ENCODE measurements at regions not wholly inside any gene's neighbourhood (a gene's known extent, or its start where the extent isn't known, plus 50 kb on each side); places are given as distances from the start of the nearest gene placed in this dataset.

GRCh38 chr15:47486040-47486439, 231.3 kb upstream of the SEMA6D start:
- Histone ChIP-seq H2BK20ac (ENCODE audit: low read depth, low read length) (no peak overlapping the region), H3K36me3 (ENCODE audit: control insufficient read depth, insufficient read depth, low read length) (no peaks in the 10 kb centered on the region), H3K4me1 (ENCODE audit: control insufficient read depth, insufficient read depth, low read length) (peaks cover 2% of the 10 kb centered on the region; the same call in 1 of the 2 replicates), H2BK5ac (ENCODE audit: low read depth, low read length, poor library complexity, severe bottlenecking) (no peak overlapping the region), H3K27ac (ENCODE audit: insufficient read depth, low read length) (no peak overlapping the region), H2BK120ac (ENCODE audit: low read depth, low read length) (no peak overlapping the region), H3K4ac (ENCODE audit: low read depth, low read length) (no peak overlapping the region), H3K18ac (ENCODE audit: low read depth, low read length) (no peak overlapping the region), H2AK5ac (ENCODE audit: low read depth, low read length) (no peak overlapping the region), H3K9me3 (ENCODE audit: control insufficient read depth, insufficient read depth, low read length) (no peaks in the 10 kb centered on the region), H4K91ac (ENCODE audit: insufficient read depth, low read depth, low read length) (no peak overlapping the region), H3K4me3 (ENCODE audit: insufficient read depth, low read depth, low read length) (no peak overlapping the region), H3K27me3 (ENCODE audit: control insufficient read depth, insufficient read depth, low read length) (no peaks in the 10 kb centered on the region), H2AFZ (replicated peaks; ENCODE audit: low read length, poor library complexity) (no peak overlapping the region), H4K20me1 (ENCODE audit: insufficient read depth, low read length) (no peaks in the 10 kb centered on the region), H2AK9ac (replicated peaks; ENCODE audit: low read depth, low read length, poor library complexity) (no peak overlapping the region), H4K5ac (ENCODE audit: low read depth, low read length) (no peak overlapping the region), H3K9ac (ENCODE audit: low read depth, low read length) (no peak overlapping the region), H3K14ac (replicated peaks; ENCODE audit: low read depth, low read length) (no peak overlapping the region), H4K8ac (ENCODE audit: low read depth in 2 of 2, low read length in 2 of 2) (no peak overlapping the region), H2BK15ac (ENCODE audit: low read depth, low read length) (no peak overlapping the region), H3K79me1 (ENCODE audit: low read depth in 1 of 2, low read length in 2 of 2) (no peaks in the 10 kb centered on the region), H3K9me1 (ENCODE audit: insufficient read depth, low read length) (peaks cover 2% of the 10 kb centered on the region; the same call in 1 of the 2 replicates), H3K23ac (ENCODE audit: low read depth, low read length) (no peak overlapping the region), H3K56ac (ENCODE audit: extremely low read depth, insufficient read depth, low read length) (no peak overlapping the region), H3K4me2 (ENCODE audit: low read depth, low read length) (no peak overlapping the region)
- in situ Hi-C loops (cut with MboI; ENCODE audit: low sequenced_read_pairs) (no loop called here), dilution Hi-C loops (cut with HindIII; ENCODE audit: low sequenced_read_pairs, unreplicated experiment) (no loop called here), intact Hi-C loops (cut with micrococcal nuclease) (no loop called here)
- CTCF ChIA-PET, result interaction anchor here (0.8 to 1.0 kb wide), 2 partner anchors 10 to 14 kb away, joined by 3 read pairs; no protein-coding TSS in a partner anchor
- POLR2A ChIA-PET (ENCODE audit: unreplicated experiment), result no interaction called here
- ATAC-seq (ENCODE audit: low read depth) (no peak), DNase-seq (no peak)
- no TSS peak for BruUV-seq (replicated peaks)
- TF ChIP-seq MAFK (IDR thresholded peaks at IDR 0.05; ENCODE audit: low read depth, low read length), result no peak
- no peak for TF ChIP-seq BHLHE40 (IDR thresholded peaks at IDR 0.05; ENCODE audit: low read depth, low read length)
- TF ChIP-seq MAZ (IDR thresholded peaks at IDR 0.05; ENCODE audit: borderline replicate concordance, low read depth, low read length), result no peak
- TF ChIP-seq RCOR1 (IDR thresholded peaks at IDR 0.05; ENCODE audit: insufficient replicate concordance, low read length), result no peak
- TF ChIP-seq SMC3 (IDR thresholded peaks at IDR 0.05; ENCODE audit: low read depth, low read length), result no peak
- no peak for TF ChIP-seq POLR2A (IDR thresholded peaks at IDR 0.05; ENCODE audit: low read depth, low read length)
- no peak for TF ChIP-seq NFE2L2 (IDR thresholded peaks at IDR 0.05; ENCODE audit: low read depth, low read length)
- TF ChIP-seq FOS (IDR thresholded peaks at IDR 0.05; ENCODE audit: low read depth, low read length), result no peak
- TF ChIP-seq CEBPB (IDR thresholded peaks at IDR 0.05; ENCODE audit: low read depth, low read length), result no peak
- TF ChIP-seq USF2 (IDR thresholded peaks at IDR 0.05; ENCODE audit: low read depth, low read length), result no peak
- no peak for TF ChIP-seq CTCF (conservative IDR thresholded peaks at IDR 0.05; ENCODE audit: low read depth, low read length)
- no CpG with 5 or more reads among the region's 3 CpGs for WGBS, 2 experiments (ENCODE audit: extremely low coverage in 2 of 2, insufficient read length in 1 of 2)

Measured in IMR-90 (cell line).